K562 (cell line): ENCODE measurements at regions not wholly inside any gene's neighbourhood (a gene's known extent, or its start where the extent isn't known, plus 50 kb on each side); places are given as distances from the start of the nearest gene placed in this dataset.

Source experiments
- ATAC-seq: fragments of 200-7000 bp; cut with Tn5 transposase; 3 replicates; pipeline ENCODE4 v1.9.1; 2020; ENCODE audit warnings: moderate library complexity
- BruUV-seq: library from RNA; stranded (reverse); fragments of 400-500 nt; replicated peaks from 2 replicates; lab custom pipeline; 2021; lab: Mats Ljungman, UMichigan
- CTCF ChIA-PET: fragments of 300-600 bp; formaldehyde crosslinking; extraction: SDS; loops from one replicate; lab custom pipeline; 2021; ENCODE audit warnings: low intra/inter-chr PET ratio; lab: Yijun Ruan, JAX
- POLR2A ChIA-PET: fragments of 300-600, 350-650 bp; sonication (Branson Sonifier 250); formaldehyde crosslinking; extraction: SDS; loops from one replicate; lab custom pipeline; 2021; ENCODE audit warnings: antibody characterized with exemption, inconsistent platforms; lab: Yijun Ruan, JAX
- DNase-seq, 4 experiments: peaks; one replicate each; pipeline versions ENCODE4 v3.0.0 to v3.0.0-alpha.2; 2011 to 2018; ENCODE audit warnings: low spot score in 3 of 4, mixed read lengths in 3 of 4; ENCODE audit errors: extremely low read depth in 1 of 4
- FAIRE-seq: peaks from 2 replicates; lab custom pipeline; 2011; peaks lifted over from hg19 to GRCh38; lab: Jason Lieb, UNC
- H2AFZ ChIP-seq: 2 replicates; pipeline ENCODE4 v1.6.0; 2011; ENCODE audit warnings: low read depth, low read length, control low read depth, inconsistent platforms
- H3K27ac ChIP-seq: fragments of 200-600 bp; 3 replicates; pipeline ENCODE4 v1.8.0; 2011; ENCODE audit warnings: low read depth, mild to moderate bottlenecking, control low read depth, inconsistent platforms, low read length, moderate library complexity, mixed read lengths; ENCODE audit errors: extremely low read depth
- H3K27me3 ChIP-seq, 2 experiments: fragments of 300-600 bp in 1 of 2; 2 replicates in 1 of 2; 3 replicates in 1 of 2; pipeline versions ENCODE4 v1.6.0 to v1.8.0; 2011; ENCODE audit warnings: inconsistent platforms in 2 of 2, low read length in 2 of 2, mild to moderate bottlenecking in 1 of 2, mixed read lengths in 1 of 2, moderate library complexity in 1 of 2; ENCODE audit not compliant: control insufficient read depth in 2 of 2, insufficient read depth in 2 of 2
- H3K36me3 ChIP-seq: fragments of 300-600 bp; 3 replicates; pipeline ENCODE4 v1.8.0; 2011; ENCODE audit warnings: mild to moderate bottlenecking, low read length, inconsistent platforms; ENCODE audit not compliant: control insufficient read depth, insufficient read depth
- H3K4me1 ChIP-seq, 2 experiments: fragments of 200-600 bp in 1 of 2; replicated peaks in 1 of 2; 2 replicates in 1 of 2; 3 replicates in 1 of 2; pipeline versions ENCODE4 v1.5.1 to v1.8.0; 2011; ENCODE audit warnings: inconsistent platforms in 2 of 2, low read length in 2 of 2, mild to moderate bottlenecking in 1 of 2, mixed read lengths in 1 of 2, moderate library complexity in 1 of 2; ENCODE audit not compliant: control insufficient read depth in 2 of 2, insufficient read depth in 2 of 2
- H3K4me2 ChIP-seq: 2 replicates; pipeline ENCODE4 v1.6.1; 2011; ENCODE audit warnings: low read length, control low read depth, inconsistent platforms, mixed read lengths; ENCODE audit not compliant: insufficient read depth
- H3K4me3 ChIP-seq: fragments of 200-600 bp; sonication (generic), shearing (Covaris generic); 2 replicates; pipeline ENCODE4 v1.5.1; 2016; ENCODE audit warnings: control low read depth, inconsistent platforms
- H3K79me2 ChIP-seq: fragments of 200-600 bp; 3 replicates; pipeline ENCODE4 v1.8.0; 2011; ENCODE audit warnings: low read length, inconsistent platforms; ENCODE audit not compliant: control insufficient read depth, insufficient read depth
- H3K9ac ChIP-seq, 2 experiments: 2 replicates each; pipeline versions ENCODE4 v1.6.0 to v1.6.1; 2011; ENCODE audit warnings: low read depth in 2 of 2, low read length in 2 of 2, control low read depth in 1 of 2, inconsistent platforms in 1 of 2, mild to moderate bottlenecking in 1 of 2, mixed read lengths in 1 of 2; ENCODE audit not compliant: insufficient read depth in 1 of 2
- H3K9me1 ChIP-seq: one replicate; pipeline ENCODE4 v1.6.0; 2011; ENCODE audit warnings: inconsistent platforms, mild to moderate bottlenecking, low read length, moderate library complexity; ENCODE audit not compliant: control insufficient read depth, insufficient read depth
- H3K9me3 ChIP-seq: replicated peaks from 2 replicates; pipeline ENCODE4 v1.5.1; 2011; ENCODE audit warnings: low read depth, low read length, inconsistent platforms; ENCODE audit not compliant: control insufficient read depth, insufficient read depth
- H4K20me1 ChIP-seq: replicated peaks from 2 replicates; pipeline ENCODE4 v1.6.1; 2011; ENCODE audit warnings: low read length, inconsistent platforms, mixed read lengths; ENCODE audit not compliant: control insufficient read depth, insufficient read depth
- CBFB ChIP-seq: sonication (generic); formaldehyde crosslinking; IDR thresholded peaks from 2 replicates; pipeline ENCODE4 v1.4.0; 2020; ENCODE audit warnings: mild to moderate bottlenecking, missing genetic modification reagents
- CCNT2 ChIP-seq: IDR thresholded peaks from 2 replicates; pipeline ENCODE4 v1.6.1; 2011; ENCODE audit warnings: borderline replicate concordance, low read depth, mild to moderate bottlenecking, moderate library complexity, mixed read lengths, low read length; ENCODE audit not compliant: insufficient read length; ENCODE audit errors: extremely low read depth
- EGR1 ChIP-seq: fragments of 450-650 bp; conservative IDR thresholded peaks from 2 replicates; pipeline ENCODE4 v1.6.1; 2017; ENCODE audit warnings: mild to moderate bottlenecking
- LARP7 ChIP-seq: fragments of 450-650 bp; IDR thresholded peaks from 2 replicates; pipeline ENCODE4 v1.6.1; 2016
- MBD2 ChIP-seq: sonication (generic); IDR thresholded peaks from 2 replicates; pipeline ENCODE4 v1.6.1; 2016; ENCODE audit warnings: low read depth, borderline replicate concordance
- PCBP1 ChIP-seq: fragments of 200-400 bp; formaldehyde crosslinking; IDR thresholded peaks from 2 replicates; pipeline ENCODE4 v1.6.1; 2018; ENCODE audit warnings: mild to moderate bottlenecking, low read depth, low read length; ENCODE audit not compliant: poor library complexity, severe bottlenecking
- PHTF2 ChIP-seq: fragments of 250-450 bp; sonication (Bioruptor Pico); IDR thresholded peaks from 2 replicates; pipeline ENCODE4 v1.5.0; 2021; ENCODE audit warnings: mild to moderate bottlenecking
- SAFB ChIP-seq: fragments of 200-400 bp; formaldehyde crosslinking; IDR thresholded peaks from 2 replicates; pipeline ENCODE4 v1.6.1; 2017; ENCODE audit warnings: low read depth, low read length, borderline replicate concordance
- SNRNP70 ChIP-seq: fragments of 200-400 bp; formaldehyde crosslinking; optimal IDR thresholded peaks from 2 replicates; pipeline ENCODE3; 2017; ENCODE audit warnings: low read depth, low read length
- TRIM28 ChIP-seq: fragments of 450-650 bp; IDR thresholded peaks from 2 replicates; pipeline ENCODE4 v1.6.1; 2017
- ZFP36 ChIP-seq: fragments of 150-350 bp; IDR thresholded peaks from 2 replicates; pipeline ENCODE4 v1.6.1; 2018; ENCODE audit warnings: low read length, low read depth; ENCODE audit not compliant: partially characterized antibody
- ZNF239 ChIP-seq: fragments of 250-450 bp; sonication (Bioruptor Pico); IDR thresholded peaks from 2 replicates; pipeline ENCODE4 v1.4.0; 2020; ENCODE audit warnings: mild to moderate bottlenecking
- WGBS: fragments of 100-300 bp; shearing (Covaris generic); methylation state at CpG from one replicate; pipeline ENCODE4 v1.1.6; 2016; ENCODE audit warnings: low coverage, mixed read lengths; ENCODE audit not compliant: insufficient coverage; ENCODE audit errors: missing lambda C conversion rate; 5-methylcytosine and 5-hydroxymethylcytosine counted together
- in situ Hi-C: fragments of 300-500 bp; cut with MboI; formaldehyde crosslinking; loops from 4 replicates; pipeline ENCODE4 v1.15.0; 2018; ENCODE audit warnings: inconsistent platforms, mixed read lengths
- intact Hi-C: fragments of 100-400 bp; cut with micrococcal nuclease; formaldehyde crosslinking; loops from 2 replicates; pipeline ENCODE4 v1.14.2; 2022

DNA sequence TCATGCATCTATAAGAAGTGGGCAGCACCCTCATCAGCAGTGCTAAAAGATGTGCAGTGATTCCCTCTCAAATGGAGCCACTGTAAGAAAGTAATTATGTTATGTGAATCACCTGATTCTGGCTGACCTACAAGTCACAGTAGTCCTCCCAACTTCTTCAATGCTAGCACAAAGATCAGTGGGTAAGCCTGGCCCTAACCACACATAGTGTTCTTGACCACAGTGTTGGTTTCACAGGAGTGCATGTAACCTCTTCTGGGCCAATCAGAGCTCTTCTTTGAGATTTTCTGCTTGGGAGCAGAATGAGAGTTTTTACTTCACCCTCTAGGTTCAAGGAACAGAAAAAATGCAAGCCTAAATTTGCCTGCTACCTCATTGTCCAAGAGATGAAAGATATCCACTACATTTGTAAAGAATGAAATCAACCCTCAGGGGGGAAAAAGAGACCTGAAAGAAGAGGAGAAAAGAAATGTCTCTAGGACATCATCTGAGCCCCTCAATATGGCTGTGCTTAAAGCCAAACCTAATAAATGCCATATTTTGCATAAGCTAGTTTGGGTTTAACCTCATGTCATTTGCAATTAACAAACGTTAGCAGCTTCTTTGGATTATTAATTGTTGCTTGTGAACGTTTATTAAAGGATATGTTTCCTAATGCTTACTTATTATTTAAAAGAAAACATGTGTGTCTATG, 65.3 kb upstream of the ADRB2 start:
- ChIA-PET CTCF (no interaction called here), POLR2A (interaction anchor here (0.6 to 1.2 kb wide), 3 partner anchors 9 to 19 kb away, joined by 3 to 4 read pairs (median 3); no protein-coding TSS in a partner anchor)
- Histone ChIP-seq H3K4me1 (no peaks in the 10 kb centered on the region), H3K27me3 (no peaks in the 10 kb centered on the region; a peak in 1 of 5 replicates), H3K9me1 (no peaks in the 10 kb centered on the region), H3K9me3 (no peaks in the 10 kb centered on the region; the same call in 1 of the 2 replicates), H3K27ac (no peak overlapping the region), H3K9ac (no peak overlapping the region), H2AFZ (no peak overlapping the region), H3K36me3 (no peaks in the 10 kb centered on the region), H3K4me3 (no peak overlapping the region), H3K4me2 (no peak overlapping the region), H4K20me1 (no peaks in the 10 kb centered on the region)
- in situ Hi-C loops (no loop called here), intact Hi-C loops (no loop called here)
- FAIRE-seq (no peak), ATAC-seq (no peak), DNase-seq (no peak)
- 0% methylated on average over 2 of the region's 2 CpGs for WGBS
- no TSS peak for BruUV-seq
- no peak for TF ChIP-seq SAFB
- no peak for TF ChIP-seq ZFP36
- no peak for TF ChIP-seq PHTF2 (CRISPR knock-in tag)
- TF ChIP-seq CCNT2: no peak
- TF ChIP-seq CBFB (CRISPR knock-in tag): no peak
- TF ChIP-seq MBD2: no peak
- no peak for TF ChIP-seq TRIM28
- no peak for TF ChIP-seq SNRNP70
- TF ChIP-seq ZNF239 (CRISPR knock-in tag): no peak
- no peak for TF ChIP-seq PCBP1
- no peak for TF ChIP-seq LARP7
- no peak for TF ChIP-seq EGR1
- TF ChIP-seq, all 486 proteins: peak for 0
- no peaks in the 10 kb centered on the region for H3K79me2 ChIP-seq
